Choroid plexus epithelial cell (primary cell): ENCODE measurements at regions not wholly inside any gene's neighbourhood (a gene's known extent, or its start where the extent isn't known, plus 50 kb on each side); places are given as distances from the start of the nearest gene placed in this dataset.

Experiments
- DNase-seq: peaks from one replicate; pipeline ENCODE4 v3.0.0-alpha.2; 2010; ENCODE audit warnings: low read depth
- H3K4me3 ChIP-seq: 2 replicates; pipeline ENCODE4 v1.5.1; 2011; ENCODE audit warnings: low read depth, mild to moderate bottlenecking, control low read depth, low read length, moderate library complexity
- CTCF ChIP-seq: conservative IDR thresholded peaks from 2 replicates; pipeline ENCODE4 v1.5.1; 2011; ENCODE audit warnings: low read depth, mild to moderate bottlenecking, control low read depth, inconsistent platforms, low read length, moderate library complexity

- no peak for TF ChIP-seq CTCF
- no peak overlapping the region for H3K4me3 ChIP-seq
- no peak for DNase-seq
These were observed 391.0 kb upstream of the CADM2 start for GRCh38 chr3:84567796-84568195.

GRCh38 chr3:84573962-84574361 is 384.8 kb upstream of the CADM2 start:
- no peak for TF ChIP-seq CTCF
- no peak overlapping the region for H3K4me3 ChIP-seq
- no peak for DNase-seq

- TF ChIP-seq CTCF: no peak
These were observed 372.4 kb upstream of the CADM2 start for GRCh38 chr3:84586427-84586826.

GRCh38 chr3:84600703-84601225 is 358.0 kb upstream of the CADM2 start:
- peak; percentile 8 for DNase-seq
- no peak for TF ChIP-seq CTCF
- H3K4me3 ChIP-seq: no peak overlapping the region

More at GRCh38 chr3:84586427-84586826, 372.4 kb upstream of the CADM2 start:
- no peak overlapping the region for H3K4me3 ChIP-seq
- no peak for DNase-seq

GRCh38 chr3:84601303-84601702 is 357.5 kb upstream of the CADM2 start:
- no peak overlapping the region for H3K4me3 ChIP-seq
- no peak for TF ChIP-seq CTCF
- DNase-seq: peak; percentile 47

- DNase-seq: no peak
- no peak for TF ChIP-seq CTCF
- H3K4me3 ChIP-seq: no peak overlapping the region
These were observed 337.0 kb upstream of the CADM2 start for GRCh38 chr3:84621823-84622222.

- DNase-seq: no peak
- no peak overlapping the region for H3K4me3 ChIP-seq
- no peak for TF ChIP-seq CTCF
These were observed 324.1 kb upstream of the CADM2 start for GRCh38 chr3:84634668-84635067.
